IMR-90 (cell line): ENCODE measurements at regions not wholly inside any gene's neighbourhood (a gene's known extent, or its start where the extent isn't known, plus 50 kb on each side); places are given as distances from the start of the nearest gene placed in this dataset.

Experiments used
- ATAC-seq: fragments of 200-7000 bp; cut with Tn5 transposase; 2 replicates; pipeline ENCODE4 v1.9.1; 2020; ENCODE audit warnings: low read depth, mild to moderate bottlenecking, moderate library complexity
- BruUV-seq: library from RNA; stranded (reverse); fragments of 400-500 nt; replicated peaks from 2 replicates; lab custom pipeline; 2021; lab: Mats Ljungman, UMichigan
- CTCF ChIA-PET: fragments of 300-600 bp; formaldehyde crosslinking; extraction: SDS; loops from one replicate; lab custom pipeline; 2021; ENCODE audit warnings: antibody characterized with exemption; lab: Yijun Ruan, JAX
- POLR2A ChIA-PET: fragments of 300-600 bp; sonication (Branson Sonifier 250); formaldehyde crosslinking; loops from one replicate; lab custom pipeline; 2022; ENCODE audit warnings: antibody characterized with exemption; ENCODE audit not compliant: unreplicated experiment; lab: Charles Lee
- DNase-seq: peaks from one replicate; pipeline ENCODE4 v3.0.0; 2013
- H2AFZ ChIP-seq: replicated peaks from 2 replicates; pipeline ENCODE3; 2013; ENCODE audit warnings: low read length, mild to moderate bottlenecking; ENCODE audit not compliant: poor library complexity
- H2AK5ac ChIP-seq: 2 replicates; pipeline ENCODE4 v1.6.1; 2013; ENCODE audit warnings: low read depth, low read length, inconsistent platforms
- H2AK9ac ChIP-seq: replicated peaks from 2 replicates; pipeline ENCODE3; 2013; ENCODE audit warnings: mild to moderate bottlenecking, low read depth, low read length, moderate library complexity; ENCODE audit not compliant: poor library complexity
- H2BK120ac ChIP-seq: 2 replicates; pipeline ENCODE4 v1.6.1; 2013; ENCODE audit warnings: low read depth, low read length, inconsistent platforms
- H2BK15ac ChIP-seq: 3 replicates; pipeline ENCODE4 v1.6.1; 2013; ENCODE audit warnings: low read depth, low read length, inconsistent platforms
- H2BK20ac ChIP-seq: 2 replicates; pipeline ENCODE4 v1.6.1; 2013; ENCODE audit warnings: low read depth, mild to moderate bottlenecking, inconsistent platforms, low read length, moderate library complexity
- H2BK5ac ChIP-seq: 2 replicates; pipeline ENCODE4 v1.6.1; 2013; ENCODE audit warnings: mild to moderate bottlenecking, low read depth, low read length, inconsistent platforms; ENCODE audit not compliant: poor library complexity, severe bottlenecking
- H3K14ac ChIP-seq: replicated peaks from 2 replicates; pipeline ENCODE4 v1.6.1; 2013; ENCODE audit warnings: low read depth, low read length, inconsistent platforms
- H3K18ac ChIP-seq: 2 replicates; pipeline ENCODE4 v1.6.1; 2013; ENCODE audit warnings: low read depth, low read length, control low read depth
- H3K23ac ChIP-seq: 2 replicates; pipeline ENCODE4 v1.6.1; 2013; ENCODE audit warnings: low read depth, low read length, inconsistent platforms
- H3K27ac ChIP-seq: 2 replicates; pipeline ENCODE4 v1.5.1; 2013; ENCODE audit warnings: mild to moderate bottlenecking, control low read depth, low read length; ENCODE audit not compliant: insufficient read depth
- H3K27me3 ChIP-seq: 2 replicates; pipeline ENCODE4 v1.6.1; 2013; ENCODE audit warnings: low read length; ENCODE audit not compliant: control insufficient read depth, insufficient read depth
- H3K36me3 ChIP-seq: 2 replicates; pipeline ENCODE4 v1.6.1; 2013; ENCODE audit warnings: low read length, mixed read lengths; ENCODE audit not compliant: control insufficient read depth, insufficient read depth
- H3K4ac ChIP-seq: 2 replicates; pipeline ENCODE4 v1.6.1; 2013; ENCODE audit warnings: low read depth, low read length, inconsistent platforms
- H3K4me1 ChIP-seq: 2 replicates; pipeline ENCODE4 v1.6.1; 2013; ENCODE audit warnings: low read length, mixed read lengths; ENCODE audit not compliant: control insufficient read depth, insufficient read depth
- H3K4me2 ChIP-seq: 2 replicates; pipeline ENCODE4 v1.6.1; 2013; ENCODE audit warnings: low read depth, mild to moderate bottlenecking, control low read depth, low read length, moderate library complexity
- H3K4me3 ChIP-seq: 2 replicates; pipeline ENCODE4 v1.5.1; 2013; ENCODE audit warnings: low read depth, mild to moderate bottlenecking, control low read depth, low read length, moderate library complexity; ENCODE audit not compliant: insufficient read depth
- H3K56ac ChIP-seq: 2 replicates; pipeline ENCODE4 v1.6.1; 2013; ENCODE audit warnings: low read length, inconsistent platforms; ENCODE audit not compliant: insufficient read depth; ENCODE audit errors: extremely low read depth
- H3K79me1 ChIP-seq, 2 experiments: 2 replicates each; pipeline ENCODE4 v1.6.1; 2013; ENCODE audit warnings: low read length in 2 of 2, inconsistent platforms in 1 of 2, low read depth in 1 of 2
- H3K9ac ChIP-seq: 2 replicates; pipeline ENCODE4 v1.6.1; 2013; ENCODE audit warnings: low read depth, low read length, control low read depth
- H3K9me1 ChIP-seq: 2 replicates; pipeline ENCODE4 v1.6.1; 2013; ENCODE audit warnings: low read length, inconsistent platforms; ENCODE audit not compliant: insufficient read depth
- H3K9me3 ChIP-seq: 2 replicates; pipeline ENCODE4 v1.6.1; 2013; ENCODE audit warnings: low read length; ENCODE audit not compliant: control insufficient read depth, insufficient read depth
- H4K20me1 ChIP-seq: 2 replicates; pipeline ENCODE4 v1.6.1; 2013; ENCODE audit warnings: low read length, inconsistent platforms; ENCODE audit not compliant: insufficient read depth
- H4K5ac ChIP-seq: 2 replicates; pipeline ENCODE4 v1.6.1; 2013; ENCODE audit warnings: mild to moderate bottlenecking, low read depth, low read length, control low read depth
- H4K8ac ChIP-seq, 2 experiments: 2 replicates each; pipeline ENCODE4 v1.6.1; 2013; ENCODE audit warnings: low read depth in 2 of 2, low read length in 2 of 2, control low read depth in 1 of 2, inconsistent platforms in 1 of 2
- H4K91ac ChIP-seq: 2 replicates; pipeline ENCODE4 v1.6.1; 2013; ENCODE audit warnings: low read depth, low read length, inconsistent platforms; ENCODE audit not compliant: insufficient read depth
- BHLHE40 ChIP-seq: fragments of 150-350 bp; IDR thresholded peaks from 2 replicates; pipeline ENCODE4 v1.6.1; 2016; ENCODE audit warnings: mild to moderate bottlenecking, low read depth, low read length
- POLR2A ChIP-seq: IDR thresholded peaks from 2 replicates; pipeline ENCODE4 v1.6.1; 2012; ENCODE audit warnings: mild to moderate bottlenecking, low read depth, low read length
- SMC3 ChIP-seq: fragments of 150-350 bp; IDR thresholded peaks from 2 replicates; pipeline ENCODE4 v1.6.1; 2016; ENCODE audit warnings: low read depth, mild to moderate bottlenecking, antibody characterized with exemption, low read length, moderate library complexity
- WGBS, 2 experiments: methylation state at CpG; one replicate each; pipeline versions ENCODE4 v1.1.5 to v1.1.7; 2013; ENCODE audit warnings: missing lambda C conversion rate in 2 of 2; ENCODE audit not compliant: insufficient read length in 1 of 2; ENCODE audit errors: extremely low coverage in 2 of 2; 5-methylcytosine and 5-hydroxymethylcytosine counted together
- dilution Hi-C: fragments of 300-500 bp; cut with HindIII; formaldehyde crosslinking; loops from one replicate; pipeline ENCODE4 v1.14.3; 2018; ENCODE audit warnings: low sequenced_read_pairs; ENCODE audit not compliant: unreplicated experiment
- in situ Hi-C: fragments of 300-500 bp; cut with MboI; formaldehyde crosslinking; loops from 3 replicates; pipeline ENCODE4 v1.14.3; 2019; ENCODE audit warnings: low sequenced_read_pairs, inconsistent platforms, mixed read lengths
- intact Hi-C: fragments of 100-400 bp; cut with micrococcal nuclease; formaldehyde crosslinking; loops from 2 replicates; pipeline ENCODE4 v1.10.0; 2022

DNA sequence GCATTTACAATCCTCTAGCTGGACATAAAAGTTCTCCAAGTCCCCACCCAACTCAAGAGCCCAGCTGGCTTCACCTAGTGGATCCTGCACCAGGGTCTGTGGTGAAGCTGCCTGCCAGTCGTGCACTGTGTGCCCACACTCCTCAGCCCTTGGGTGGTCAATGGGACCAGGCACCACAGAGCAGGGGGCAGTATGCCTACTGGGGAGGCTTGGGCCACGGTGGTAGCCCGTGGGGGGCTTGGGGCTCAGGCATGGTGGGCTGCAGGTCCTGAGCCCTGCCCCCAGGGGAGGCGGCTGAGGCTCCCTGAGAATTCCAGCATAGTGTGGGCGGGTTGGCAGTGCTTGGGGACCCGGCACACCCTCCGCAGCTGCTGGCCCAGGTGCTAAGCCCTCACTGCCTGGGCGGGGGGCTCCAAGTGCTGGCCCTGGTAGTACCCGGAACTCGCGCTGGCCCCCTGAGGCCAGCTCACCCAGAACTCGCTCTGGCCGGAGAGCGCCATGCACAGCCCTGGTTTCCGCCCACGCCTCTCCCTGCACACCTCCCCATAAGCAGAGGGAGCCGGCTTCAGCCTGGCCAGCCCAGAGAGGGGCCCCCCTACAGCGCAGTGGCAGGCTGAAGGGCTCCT is 1473.4 kb downstream of the SUCLG1 start:
- ATAC-seq, result no peak
- H3K23ac ChIP-seq, result no peak overlapping the region
- H2BK20ac ChIP-seq, result no peak overlapping the region
- H2AFZ ChIP-seq, result no peak overlapping the region
- H2BK120ac ChIP-seq, result no peak overlapping the region
- H3K27ac ChIP-seq, result no peak overlapping the region
- H3K4me1 ChIP-seq, result no peaks in the 10 kb centered on the region
- WGBS, 2 experiments, result 55% methylated on average over 7 of the region's 18 CpGs; no CpG with 5 or more reads in 1 of the 2 experiments
- H4K20me1 ChIP-seq, result no peaks in the 10 kb centered on the region
- H4K5ac ChIP-seq, result no peak overlapping the region
- dilution Hi-C loops (no loop called here), intact Hi-C loops (no loop called here), in situ Hi-C loops (no loop called here)
- H3K4me2 ChIP-seq, result no peak overlapping the region
- H3K27me3 ChIP-seq, result no peaks in the 10 kb centered on the region
- H3K14ac ChIP-seq, result no peak overlapping the region
- H3K9me3 ChIP-seq, result no peaks in the 10 kb centered on the region; the same call in 1 of the 2 replicates
- H4K8ac ChIP-seq, result no peak overlapping the region
- TF ChIP-seq POLR2A, result no peak
- no peak for TF ChIP-seq SMC3
- no peak for TF ChIP-seq BHLHE40
- H2AK9ac ChIP-seq, result no peak overlapping the region
- H3K4me3 ChIP-seq, result no peak overlapping the region
- no TSS peak for BruUV-seq
- H3K36me3 ChIP-seq, result no peaks in the 10 kb centered on the region
- no peak overlapping the region for H2BK15ac ChIP-seq
- H3K79me1 ChIP-seq, result no peaks in the 10 kb centered on the region
- H2BK5ac ChIP-seq, result no peak overlapping the region
- H4K91ac ChIP-seq, result no peak overlapping the region
- no peak overlapping the region for H3K9ac ChIP-seq
- DNase-seq, result no peak
- H3K18ac ChIP-seq, result no peak overlapping the region
- no peak overlapping the region for H3K56ac ChIP-seq
- no peak overlapping the region for H2AK5ac ChIP-seq
- H3K9me1 ChIP-seq, result no peaks in the 10 kb centered on the region
- no peak overlapping the region for H3K4ac ChIP-seq
- ChIA-PET CTCF (no interaction called here), POLR2A (no interaction called here)
